ENCODE measurements at regions not wholly inside any gene's neighbourhood (a gene's known extent, or its start where the extent isn't known, plus 50 kb on each side); places are given as distances from the start of the nearest gene placed in this dataset.
"Not testable (repeated sequence)": the region's sequence is repeated elsewhere in the genome, so short reads cannot be mapped to it uniquely, and the experiment has no call there.

GRCh38 chrY:7285388-7285787, 373.8 kb upstream of the AMELY start:
- H3K27me3 ChIP-seq, result no peaks in the 10 kb centered on the region
- no peaks in the 10 kb centered on the region for H3K9me3 ChIP-seq
- no peaks in the 10 kb centered on the region for H3K4me1 ChIP-seq
- intact Hi-C loops (cut with DNase I), result no loop called here
- ATAC-seq, result no peak
- H3K27ac ChIP-seq, result no peak overlapping the region
- DNase-seq, result no peak
- no peak overlapping the region for H3K4me3 ChIP-seq
- no peaks in the 10 kb centered on the region for H3K36me3 ChIP-seq
- no peak for TF ChIP-seq CTCF (IDR thresholded peaks at IDR 0.05)

- no peaks in the 10 kb centered on the region for H3K9me3 ChIP-seq
- ATAC-seq (no peak), DNase-seq (no peak)
- H3K27ac ChIP-seq, result no peak overlapping the region
- intact Hi-C loops (cut with DNase I), result no loop called here
- H3K36me3 ChIP-seq, result no peaks in the 10 kb centered on the region
- H3K4me1 ChIP-seq, result no peaks in the 10 kb centered on the region
- H3K4me3 ChIP-seq, result no peak overlapping the region
- H3K27me3 ChIP-seq, result no peaks in the 10 kb centered on the region
- TF ChIP-seq CTCF (IDR thresholded peaks at IDR 0.05), result no peak
These were observed 371.4 kb upstream of the AMELY start for GRCh38 chrY:7283001-7283400.

GRCh38 chrY:7280151-7280740, 368.7 kb upstream of the AMELY start:
- DNase-seq; H3K4me3 ChIP-seq; H3K27me3 ChIP-seq; H3K9me3 ChIP-seq; H3K36me3 ChIP-seq; intact Hi-C loops (cut with DNase I); H3K4me1 ChIP-seq; H3K27ac ChIP-seq: not testable (repeated sequence)
- ATAC-seq, result peak; percentile 45

- H3K4me3 ChIP-seq, result peak overlapping the region; percentile 63
- ATAC-seq, result no peak
- no peak for TF ChIP-seq CTCF (IDR thresholded peaks at IDR 0.05)
These were observed 364.2 kb upstream of the AMELY start for GRCh38 chrY:7275751-7276150.

GRCh38 chrY:7275014-7275413, 363.5 kb upstream of the AMELY start:
- Histone ChIP-seq H3K4me1 (no peaks in the 10 kb centered on the region), H3K27me3 (no peaks in the 10 kb centered on the region), H3K4me3 (peak overlapping the region; percentile 63), H3K9me3 (no peaks in the 10 kb centered on the region), H3K27ac (peak overlapping the region; percentile 83), H3K36me3 (no peaks in the 10 kb centered on the region)
- intact Hi-C loops (cut with DNase I), result no loop called here
- TF ChIP-seq CTCF (IDR thresholded peaks at IDR 0.05), result no peak
- ATAC-seq, result no peak
- DNase-seq, result no peak

More at GRCh38 chrY:7275751-7276150, 364.2 kb upstream of the AMELY start:
- no peaks in the 10 kb centered on the region for H3K36me3 ChIP-seq
- H3K27ac ChIP-seq, result peak overlapping the region; percentile 83
- DNase-seq, result no peak
- intact Hi-C loops (cut with DNase I), result no loop called here
- no peaks in the 10 kb centered on the region for H3K9me3 ChIP-seq
- no peaks in the 10 kb centered on the region for H3K4me1 ChIP-seq
- no peaks in the 10 kb centered on the region for H3K27me3 ChIP-seq

- TF ChIP-seq CTCF (IDR thresholded peaks at IDR 0.05), result no peak
- no peaks in the 10 kb centered on the region for H3K27me3 ChIP-seq
- ATAC-seq, result peak; percentile 31
- H3K27ac ChIP-seq, result peak overlapping the region; percentile 83
- DNase-seq, result peak; percentile 69
- H3K4me1 ChIP-seq, result no peaks in the 10 kb centered on the region
- H3K9me3 ChIP-seq, result no peaks in the 10 kb centered on the region
- H3K4me3 ChIP-seq, result peak overlapping the region; percentile 63
- intact Hi-C loops (cut with DNase I), result no loop called here
- H3K36me3 ChIP-seq, result no peaks in the 10 kb centered on the region
These were observed 362.9 kb upstream of the AMELY start for GRCh38 chrY:7274369-7274913.
